ENCODE measurements at regions not wholly inside any gene's neighbourhood (a gene's known extent, or its start where the extent isn't known, plus 50 kb on each side); places are given as distances from the start of the nearest gene placed in this dataset.

GRCh38 chr3:139235192-139235591 lies 108.6 kb upstream of the MRPS22 start:
- H3K4me1 Mint-ChIP-seq: peaks cover 8% of the 10 kb centered on the region
- H3K27me3 Mint-ChIP-seq (ENCODE audit: low read depth, poor library complexity): peaks cover 42% of the 10 kb centered on the region
- no peaks in the 10 kb centered on the region for H3K36me3 Mint-ChIP-seq (ENCODE audit: low read depth)
- no peak overlapping the region for H3K4me3 Mint-ChIP-seq
- no peaks in the 10 kb centered on the region for H3K9me3 Mint-ChIP-seq
- no peak overlapping the region for H3K27ac Mint-ChIP-seq
- DNase-seq: no peak
- TF ChIP-seq CTCF (IDR thresholded peaks at IDR 0.05): no peak

- no peaks in the 10 kb centered on the region for H3K9me3 Mint-ChIP-seq
- peaks cover 51% of the 10 kb centered on the region for H3K27me3 Mint-ChIP-seq (ENCODE audit: low read depth, poor library complexity)
- H3K27ac Mint-ChIP-seq: no peak overlapping the region
- TF ChIP-seq CTCF (IDR thresholded peaks at IDR 0.05): no peak
- no peak overlapping the region for H3K4me3 Mint-ChIP-seq
- H3K4me1 Mint-ChIP-seq: peaks cover 8% of the 10 kb centered on the region
- no peaks in the 10 kb centered on the region for H3K36me3 Mint-ChIP-seq (ENCODE audit: low read depth)
- no peak for DNase-seq
These were observed 107.5 kb upstream of the MRPS22 start for GRCh38 chr3:139236336-139236735.

- TF ChIP-seq CTCF (IDR thresholded peaks at IDR 0.05): no peak
- peak overlapping the region; percentile 8 for H3K27ac Mint-ChIP-seq
- H3K36me3 Mint-ChIP-seq (ENCODE audit: low read depth): no peaks in the 10 kb centered on the region
- H3K9me3 Mint-ChIP-seq: no peaks in the 10 kb centered on the region
- peaks cover 69% of the 10 kb centered on the region for H3K27me3 Mint-ChIP-seq (ENCODE audit: low read depth, poor library complexity)
- peaks cover 8% of the 10 kb centered on the region for H3K4me1 Mint-ChIP-seq
- H3K4me3 Mint-ChIP-seq: no peak overlapping the region
- DNase-seq: no peak
These were observed 105.4 kb upstream of the MRPS22 start for GRCh38 chr3:139238281-139239030.

GRCh38 chr3:139239550-139239949 lies 104.3 kb upstream of the MRPS22 start:
- no peak for DNase-seq
- TF ChIP-seq CTCF (IDR thresholded peaks at IDR 0.05): no peak
- no peak overlapping the region for H3K27ac Mint-ChIP-seq
- H3K4me1 Mint-ChIP-seq: peaks cover 8% of the 10 kb centered on the region
- no peaks in the 10 kb centered on the region for H3K36me3 Mint-ChIP-seq (ENCODE audit: low read depth)
- H3K4me3 Mint-ChIP-seq: no peak overlapping the region
- H3K27me3 Mint-ChIP-seq (ENCODE audit: low read depth, poor library complexity): peaks cover 78% of the 10 kb centered on the region
- no peaks in the 10 kb centered on the region for H3K9me3 Mint-ChIP-seq

GRCh38 chr3:139241783-139242182 lies 102.0 kb upstream of the MRPS22 start:
- Mint-ChIP-seq H3K9me3 (no peaks in the 10 kb centered on the region), H3K27me3 (ENCODE audit: low read depth, poor library complexity) (peaks cover 68% of the 10 kb centered on the region), H3K4me1 (no peaks in the 10 kb centered on the region), H3K4me3 (no peak overlapping the region), H3K36me3 (ENCODE audit: low read depth) (no peaks in the 10 kb centered on the region), H3K27ac (no peak overlapping the region)
- DNase-seq: no peak
- TF ChIP-seq CTCF (IDR thresholded peaks at IDR 0.05): no peak

GRCh38 chr3:139243710-139244109 lies 100.1 kb upstream of the MRPS22 start:
- DNase-seq: no peak
- Mint-ChIP-seq H3K9me3 (no peaks in the 10 kb centered on the region), H3K27me3 (ENCODE audit: low read depth, poor library complexity) (peaks cover 64% of the 10 kb centered on the region), H3K4me1 (no peaks in the 10 kb centered on the region), H3K36me3 (ENCODE audit: low read depth) (no peaks in the 10 kb centered on the region), H3K27ac (no peak overlapping the region), H3K4me3 (no peak overlapping the region)
- no peak for TF ChIP-seq CTCF (IDR thresholded peaks at IDR 0.05)
